GM23338 (cell line): ENCODE measurements at regions not wholly inside any gene's neighbourhood (a gene's known extent, or its start where the extent isn't known, plus 50 kb on each side); places are given as distances from the start of the nearest gene placed in this dataset.

Experiments
- ATAC-seq: fragments of 200-7000 bp; cut with Tn5 transposase; 3 replicates; pipeline ENCODE4 v1.9.1; 2020
- DNase-seq: peaks from one replicate; pipeline ENCODE4 v3.0.0-alpha.2; 2015; ENCODE audit warnings: low spot score
- H2AFZ ChIP-seq: fragments of 200-600 bp; sonication (generic); 2 replicates; pipeline ENCODE4 v1.8.0; 2016; ENCODE audit warnings: antibody characterized with exemption, mild to moderate bottlenecking, moderate library complexity
- H3F3A ChIP-seq: fragments of 200-600 bp; sonication (generic); replicated peaks from 2 replicates; pipeline ENCODE4 v1.8.0; 2017; ENCODE audit warnings: antibody characterized with exemption, mixed run types, low read depth
- H3K27ac ChIP-seq: fragments of 200-600 bp; sonication (generic); 2 replicates; pipeline ENCODE4 v1.6.1; 2016; ENCODE audit warnings: low read depth
- H3K27me3 ChIP-seq: fragments of 200-600 bp; sonication (generic); 2 replicates; pipeline ENCODE4 v1.8.0; 2016; ENCODE audit warnings: mild to moderate bottlenecking, mixed run types, moderate library complexity; ENCODE audit not compliant: insufficient read depth
- H3K36me3 ChIP-seq: fragments of 200-600 bp; sonication (generic); 2 replicates; pipeline ENCODE4 v1.8.0; 2016; ENCODE audit warnings: mild to moderate bottlenecking; ENCODE audit not compliant: insufficient read depth
- H3K4me1 ChIP-seq: fragments of 200-600 bp; sonication (generic); 2 replicates; pipeline ENCODE4 v1.8.0; 2016; ENCODE audit warnings: mild to moderate bottlenecking, moderate library complexity; ENCODE audit not compliant: insufficient read depth
- H3K4me2 ChIP-seq: fragments of 200-600 bp; sonication (generic); 2 replicates; pipeline ENCODE4 v1.7.1; 2017; ENCODE audit warnings: mixed run types
- H3K4me3 ChIP-seq: fragments of 200-600 bp; sonication (generic); 2 replicates; pipeline ENCODE4 v1.6.1; 2016; ENCODE audit warnings: mixed run types
- H3K79me2 ChIP-seq: fragments of 200-600 bp; sonication (generic); replicated peaks from 2 replicates; pipeline ENCODE4 v1.8.0; 2017; ENCODE audit warnings: mild to moderate bottlenecking; ENCODE audit not compliant: insufficient read depth
- H3K9me2 ChIP-seq: fragments of 200-600 bp; sonication (generic); 2 replicates; pipeline ENCODE4 v1.8.0; 2017; ENCODE audit not compliant: insufficient read depth
- H4K20me1 ChIP-seq: fragments of 200-600 bp; sonication (generic); replicated peaks from 2 replicates; pipeline ENCODE4 v1.8.0; 2017; ENCODE audit warnings: mild to moderate bottlenecking; ENCODE audit not compliant: insufficient read depth
- H3K27ac Mint-ChIP-seq: 2 replicates; pipeline ENCODE4 v1.8.0; 2020; ENCODE audit warnings: inconsistent platforms, mild to moderate bottlenecking, moderate library complexity, mixed read lengths
- H3K27me3 Mint-ChIP-seq: 3 replicates; pipeline ENCODE4 v1.8.0; 2022; ENCODE audit warnings: low read depth, mild to moderate bottlenecking, moderate library complexity, mixed read lengths, inconsistent platforms; ENCODE audit not compliant: insufficient read depth, poor library complexity
- H3K36me3 Mint-ChIP-seq: 3 replicates; pipeline ENCODE4 v1.8.0; 2021; ENCODE audit warnings: low read depth, mild to moderate bottlenecking, inconsistent platforms, moderate library complexity, mixed read lengths
- H3K4me1 Mint-ChIP-seq: 3 replicates; pipeline ENCODE4 v1.8.0; 2020; ENCODE audit warnings: mild to moderate bottlenecking, inconsistent platforms, mixed read lengths
- H3K4me3 Mint-ChIP-seq: 3 replicates; pipeline ENCODE4 v1.8.0; 2021; ENCODE audit warnings: moderate library complexity, mild to moderate bottlenecking, inconsistent platforms, mixed read lengths
- H3K9me3 Mint-ChIP-seq: 3 replicates; pipeline ENCODE4 v1.8.0; 2020; ENCODE audit warnings: moderate library complexity, mild to moderate bottlenecking, inconsistent platforms, mixed read lengths
- CTCF ChIP-seq, 2 experiments: fragments of 200-600 bp in 1 of 2; sonication (generic) in 1 of 2; conservative IDR thresholded peaks; 2 replicates each; pipeline versions ENCODE4 v1.5.1 to v1.6.1; 2016 to 2017; ENCODE audit warnings: antibody characterized with exemption in 2 of 2, low read depth in 2 of 2, mild to moderate bottlenecking in 2 of 2, moderate library complexity in 1 of 2
- EZH2 ChIP-seq: fragments of 200-600 bp; sonication (generic); IDR thresholded peaks from one replicate; pipeline ENCODE4 v1.8.0; 2017; ENCODE audit warnings: antibody characterized with exemption, mild to moderate bottlenecking, low read depth; ENCODE audit not compliant: unreplicated experiment
- EZH2phosphoT487 ChIP-seq: fragments of 200-600 bp; sonication (generic); IDR thresholded peaks from one replicate; pipeline ENCODE4 v1.8.1; 2018; ENCODE audit warnings: antibody characterized with exemption; ENCODE audit not compliant: unreplicated experiment
- JUNB ChIP-seq: IDR thresholded peaks from one replicate; pipeline ENCODE4 v1.6.1; 2016; ENCODE audit warnings: antibody characterized with exemption; ENCODE audit not compliant: unreplicated experiment
- REST ChIP-seq: IDR thresholded peaks from one replicate; pipeline ENCODE4 v1.6.1; 2018; ENCODE audit warnings: antibody characterized with exemption; ENCODE audit not compliant: unreplicated experiment
- STAT1 ChIP-seq: IDR thresholded peaks from one replicate; pipeline ENCODE4 v1.6.1; 2016; ENCODE audit warnings: antibody characterized with exemption; ENCODE audit not compliant: unreplicated experiment
- ZNF331 ChIP-seq: fragments of 250-450 bp; sonication (Bioruptor Pico); IDR thresholded peaks from 2 replicates; pipeline ENCODE4 v1.5.0; 2020; ENCODE audit warnings: low read depth, mild to moderate bottlenecking, moderate library complexity

- no peak for TF ChIP-seq JUNB
- TF ChIP-seq STAT1, result no peak
- H3K4me3 Mint-ChIP-seq, result no peak overlapping the region
These were observed 766.1 kb upstream of the SALL3 start for GRCh38 chr18:78213361-78213994.

GRCh38 chr18:78221496-78221895, 758.1 kb upstream of the SALL3 start:
- H3F3A ChIP-seq, result no peaks in the 10 kb centered on the region

More at GRCh38 chr18:78213361-78213994, 766.1 kb upstream of the SALL3 start:
- Histone ChIP-seq H3K4me2 (no peak overlapping the region), H2AFZ (no peak overlapping the region), H4K20me1 (no peaks in the 10 kb centered on the region), H3K36me3 (no peaks in the 10 kb centered on the region; the same call in 1 of the 2 replicates), H3K9me2 (no peaks in the 10 kb centered on the region), H3F3A (no peaks in the 10 kb centered on the region), H3K4me3 (no peak overlapping the region), H3K27me3 (no peaks in the 10 kb centered on the region), H3K27ac (no peak overlapping the region), H3K79me2 (no peaks in the 10 kb centered on the region), H3K4me1 (no peaks in the 10 kb centered on the region)
- Mint-ChIP-seq H3K4me1 (no peaks in the 10 kb centered on the region), H3K27ac (no peak overlapping the region), H3K36me3 (peaks cover 46% of the 10 kb centered on the region), H3K27me3 (peaks cover 7% of the 10 kb centered on the region), H3K9me3 (peaks cover 98% of the 10 kb centered on the region)
- DNase-seq (no peak), ATAC-seq (no peak)

More at GRCh38 chr18:78221496-78221895, 758.1 kb upstream of the SALL3 start:
- TF ChIP-seq STAT1 (no peak), ZNF331 (CRISPR knock-in tag) (no peak), EZH2 (no peak), CTCF (conservative IDR thresholded peaks at IDR 0.05; ENCODE audit: low read depth in 2 of 2) (no peak), EZH2phosphoT487 (no peak), JUNB (no peak), REST (no peak)
- Mint-ChIP-seq H3K9me3 (peaks cover 97% of the 10 kb centered on the region), H3K4me3 (no peak overlapping the region), H3K4me1 (no peaks in the 10 kb centered on the region), H3K27ac (no peak overlapping the region), H3K36me3 (peaks cover 44% of the 10 kb centered on the region), H3K27me3 (peaks cover 3% of the 10 kb centered on the region)
- Histone ChIP-seq H3K4me1 (no peaks in the 10 kb centered on the region), H3K36me3 (no peaks in the 10 kb centered on the region), H2AFZ (no peak overlapping the region), H3K4me2 (no peak overlapping the region), H3K27me3 (no peaks in the 10 kb centered on the region), H4K20me1 (no peaks in the 10 kb centered on the region), H3K27ac (no peak overlapping the region), H3K9me2 (no peaks in the 10 kb centered on the region), H3K4me3 (no peak overlapping the region), H3K79me2 (no peaks in the 10 kb centered on the region)
- DNase-seq, result no peak
- ATAC-seq, result no peak
